ENCODE measurements at regions not wholly inside any gene's neighbourhood (a gene's known extent, or its start where the extent isn't known, plus 50 kb on each side); places are given as distances from the start of the nearest gene placed in this dataset.

- H4K20me1 ChIP-seq (ENCODE audit: low read depth, low read length) = no peaks in the 10 kb centered on the region
- H3K4me3 ChIP-seq (ENCODE audit: insufficient read depth, low read length, poor library complexity, severe bottlenecking) = no peak overlapping the region
- no peaks in the 10 kb centered on the region for H3K9me2 ChIP-seq (replicated peaks; ENCODE audit: insufficient read depth, low read length)
- no peaks in the 10 kb centered on the region for H3K36me3 ChIP-seq (ENCODE audit: low read length)
- H3K27ac ChIP-seq (ENCODE audit: low read depth, low read length) = no peak overlapping the region
- H3K4me2 ChIP-seq (ENCODE audit: low read depth, low read length, poor library complexity, severe bottlenecking) = no peak overlapping the region
- no peak overlapping the region for H3K9ac ChIP-seq (ENCODE audit: low read length)
- H3K9me3 ChIP-seq (ENCODE audit: insufficient read depth, low read length) = no peaks in the 10 kb centered on the region
- H3K27me3 ChIP-seq (ENCODE audit: low read length) = no peaks in the 10 kb centered on the region
- H2AFZ ChIP-seq (ENCODE audit: low read depth, low read length, severe bottlenecking) = no peak overlapping the region
- H3F3A ChIP-seq (ENCODE audit: insufficient read depth) = no peaks in the 10 kb centered on the region
- H3K79me2 ChIP-seq (ENCODE audit: insufficient read depth, low read length) = no peaks in the 10 kb centered on the region
- TF ChIP-seq, protein P1, sequence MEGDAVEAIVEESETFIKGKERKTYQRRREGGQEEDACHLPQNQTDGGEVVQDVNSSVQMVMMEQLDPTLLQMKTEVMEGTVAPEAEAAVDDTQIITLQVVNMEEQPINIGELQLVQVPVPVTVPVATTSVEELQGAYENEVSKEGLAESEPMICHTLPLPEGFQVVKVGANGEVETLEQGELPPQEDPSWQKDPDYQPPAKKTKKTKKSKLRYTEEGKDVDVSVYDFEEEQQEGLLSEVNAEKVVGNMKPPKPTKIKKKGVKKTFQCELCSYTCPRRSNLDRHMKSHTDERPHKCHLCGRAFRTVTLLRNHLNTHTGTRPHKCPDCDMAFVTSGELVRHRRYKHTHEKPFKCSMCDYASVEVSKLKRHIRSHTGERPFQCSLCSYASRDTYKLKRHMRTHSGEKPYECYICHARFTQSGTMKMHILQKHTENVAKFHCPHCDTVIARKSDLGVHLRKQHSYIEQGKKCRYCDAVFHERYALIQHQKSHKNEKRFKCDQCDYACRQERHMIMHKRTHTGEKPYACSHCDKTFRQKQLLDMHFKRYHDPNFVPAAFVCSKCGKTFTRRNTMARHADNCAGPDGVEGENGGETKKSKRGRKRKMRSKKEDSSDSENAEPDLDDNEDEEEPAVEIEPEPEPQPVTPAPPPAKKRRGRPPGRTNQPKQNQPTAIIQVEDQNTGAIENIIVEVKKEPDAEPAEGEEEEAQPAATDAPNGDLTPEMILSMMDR (IDR thresholded peaks at IDR 0.05; ENCODE audit: insufficient read depth, low read length, poor library complexity, severe bottlenecking) = no peak
- no peak for TF ChIP-seq EZH2phosphoT487 (conservative IDR thresholded peaks at IDR 0.05; ENCODE audit: low read length)
Measured at GRCh38 chr5:2669913-2670312, 81.6 kb downstream of the IRX2 start.

DNA sequence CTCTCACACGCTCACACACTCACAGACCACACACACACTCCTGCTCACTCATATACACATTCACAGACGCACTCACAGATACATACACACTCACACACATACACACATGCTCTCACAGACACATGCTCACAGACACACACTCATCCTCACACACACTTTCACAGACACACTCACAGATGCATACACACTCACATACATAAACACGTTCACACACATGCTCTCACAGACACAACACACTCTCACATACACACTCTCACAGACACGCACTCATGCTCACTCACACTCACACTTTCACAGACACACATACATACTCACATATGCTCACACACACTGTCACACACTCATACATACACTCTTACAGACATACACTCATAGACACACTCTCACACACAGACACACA lies 82.2 kb downstream of the IRX2 start:
- Histone ChIP-seq H3K27ac (ENCODE audit: low read depth, low read length) (no peak overlapping the region), H3K79me2 (ENCODE audit: insufficient read depth, low read length) (no peaks in the 10 kb centered on the region), H3K4me3 (ENCODE audit: insufficient read depth, low read length, poor library complexity, severe bottlenecking) (no peak overlapping the region), H3K4me2 (ENCODE audit: low read depth, low read length, poor library complexity, severe bottlenecking) (no peak overlapping the region), H3K9me3 (ENCODE audit: insufficient read depth, low read length) (no peaks in the 10 kb centered on the region), H2AFZ (ENCODE audit: low read depth, low read length, severe bottlenecking) (no peak overlapping the region), H4K20me1 (ENCODE audit: low read depth, low read length) (no peaks in the 10 kb centered on the region), H3K27me3 (ENCODE audit: low read length) (no peaks in the 10 kb centered on the region), H3K9me2 (replicated peaks; ENCODE audit: insufficient read depth, low read length) (no peaks in the 10 kb centered on the region), H3F3A (ENCODE audit: insufficient read depth) (no peaks in the 10 kb centered on the region), H3K36me3 (ENCODE audit: low read length) (no peaks in the 10 kb centered on the region), H3K9ac (ENCODE audit: low read length) (no peak overlapping the region)
- no peak for TF ChIP-seq EZH2phosphoT487 (conservative IDR thresholded peaks at IDR 0.05; ENCODE audit: low read length)

- no peak overlapping the region for H3K4me3 ChIP-seq (ENCODE audit: insufficient read depth, low read length, poor library complexity, severe bottlenecking)
- no peaks in the 10 kb centered on the region for H3K9me2 ChIP-seq (replicated peaks; ENCODE audit: insufficient read depth, low read length)
- H3K4me2 ChIP-seq (ENCODE audit: low read depth, low read length, poor library complexity, severe bottlenecking) = no peak overlapping the region
- TF ChIP-seq EZH2phosphoT487 (conservative IDR thresholded peaks at IDR 0.05; ENCODE audit: low read length) = no peak
- TF ChIP-seq, protein P1 (IDR thresholded peaks at IDR 0.05; ENCODE audit: insufficient read depth, low read length, poor library complexity, severe bottlenecking) = no peak
- H3K36me3 ChIP-seq (ENCODE audit: low read length) = no peaks in the 10 kb centered on the region
- H4K20me1 ChIP-seq (ENCODE audit: low read depth, low read length) = no peaks in the 10 kb centered on the region
- H3K27ac ChIP-seq (ENCODE audit: low read depth, low read length) = no peak overlapping the region
- no peak overlapping the region for H3K9ac ChIP-seq (ENCODE audit: low read length)
- no peaks in the 10 kb centered on the region for H3K9me3 ChIP-seq (ENCODE audit: insufficient read depth, low read length)
- H3K27me3 ChIP-seq (ENCODE audit: low read length) = no peaks in the 10 kb centered on the region
- no peaks in the 10 kb centered on the region for H3K79me2 ChIP-seq (ENCODE audit: insufficient read depth, low read length)
- no peak overlapping the region for H2AFZ ChIP-seq (ENCODE audit: low read depth, low read length, severe bottlenecking)
- no peaks in the 10 kb centered on the region for H3F3A ChIP-seq (ENCODE audit: insufficient read depth)
Measured at GRCh38 chr5:2666081-2666480, 85.4 kb downstream of the IRX2 start.

DNA sequence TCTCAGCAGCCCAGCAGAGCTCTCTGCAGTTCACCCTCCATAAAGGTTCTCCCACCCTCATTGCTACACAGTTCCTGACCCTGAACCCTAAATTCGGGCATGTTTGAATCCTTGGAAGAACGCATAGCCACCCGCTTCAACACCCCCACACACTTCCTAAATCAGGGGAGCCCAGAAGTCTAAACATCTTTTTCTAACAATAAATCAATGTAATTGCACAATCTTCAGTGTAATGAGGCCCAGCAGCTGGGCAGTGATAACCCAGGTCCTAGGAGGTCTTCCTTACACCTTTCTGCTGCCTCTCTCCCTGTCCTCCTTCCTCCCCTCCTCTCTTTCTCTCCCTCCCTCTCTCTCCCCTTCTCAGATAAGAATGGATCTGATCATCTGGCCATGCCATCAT lies 88.0 kb downstream of the IRX2 start:
- H4K20me1 ChIP-seq (ENCODE audit: low read depth, low read length) = no peaks in the 10 kb centered on the region
- no peaks in the 10 kb centered on the region for H3K9me2 ChIP-seq (replicated peaks; ENCODE audit: insufficient read depth, low read length)
- H3K79me2 ChIP-seq (ENCODE audit: insufficient read depth, low read length) = no peaks in the 10 kb centered on the region
- H3K9ac ChIP-seq (ENCODE audit: low read length) = no peak overlapping the region
- no peak overlapping the region for H3K4me2 ChIP-seq (ENCODE audit: low read depth, low read length, poor library complexity, severe bottlenecking)
- H3K27me3 ChIP-seq (ENCODE audit: low read length) = no peaks in the 10 kb centered on the region
- H3K9me3 ChIP-seq (ENCODE audit: insufficient read depth, low read length) = no peaks in the 10 kb centered on the region
- H2AFZ ChIP-seq (ENCODE audit: low read depth, low read length, severe bottlenecking) = no peak overlapping the region
- H3K27ac ChIP-seq (ENCODE audit: low read depth, low read length) = no peak overlapping the region
- H3F3A ChIP-seq (ENCODE audit: insufficient read depth) = no peaks in the 10 kb centered on the region
- no peak overlapping the region for H3K4me3 ChIP-seq (ENCODE audit: insufficient read depth, low read length, poor library complexity, severe bottlenecking)
- TF ChIP-seq, protein P1 (IDR thresholded peaks at IDR 0.05; ENCODE audit: insufficient read depth, low read length, poor library complexity, severe bottlenecking) = no peak
- no peak for TF ChIP-seq EZH2phosphoT487 (conservative IDR thresholded peaks at IDR 0.05; ENCODE audit: low read length)
- H3K36me3 ChIP-seq (ENCODE audit: low read length) = no peaks in the 10 kb centered on the region
